SK-N-SH (cell line): ENCODE measurements at regions not wholly inside any gene's neighbourhood (a gene's known extent, or its start where the extent isn't known, plus 50 kb on each side); places are given as distances from the start of the nearest gene placed in this dataset.

Experiments used
- CTCF ChIP-seq: fragments of 200-600 bp; sonication (generic); IDR thresholded peaks from 2 replicates; pipeline ENCODE4 v1.6.1; 2017; ENCODE audit warnings: antibody characterized with exemption, mild to moderate bottlenecking, moderate library complexity
- ELF1 ChIP-seq: IDR thresholded peaks from 2 replicates; pipeline ENCODE4 v1.4.0; 2012
- EZH2phosphoT487 ChIP-seq: fragments of 200-600 bp; sonication (generic); IDR thresholded peaks from 2 replicates; pipeline ENCODE4 v1.6.1; 2017; ENCODE audit warnings: low read depth, mixed run types, mild to moderate bottlenecking, antibody characterized with exemption, moderate library complexity, borderline replicate concordance
- FOXJ3 ChIP-seq: sonication (generic); formaldehyde crosslinking; IDR thresholded peaks from 2 replicates; pipeline ENCODE4 v1.5.1; 2020; ENCODE audit warnings: mild to moderate bottlenecking, missing genetic modification reagents
- FOXM1 ChIP-seq: IDR thresholded peaks from 2 replicates; pipeline ENCODE4 v1.4.0; 2012; ENCODE audit warnings: low read depth, mild to moderate bottlenecking
- JUND ChIP-seq: IDR thresholded peaks from 2 replicates; pipeline ENCODE4 v1.4.0; 2012
- NFIC ChIP-seq: IDR thresholded peaks from 2 replicates; pipeline ENCODE4 v1.4.0; 2012; ENCODE audit warnings: borderline replicate concordance
- REST ChIP-seq: IDR thresholded peaks from 2 replicates; pipeline ENCODE4 v1.6.1; 2012; ENCODE audit warnings: mild to moderate bottlenecking, low read depth, low read length, moderate library complexity
- SMC3 ChIP-seq: IDR thresholded peaks from 2 replicates; pipeline ENCODE4 v1.6.1; 2012; ENCODE audit warnings: low read depth, low read length, improper control_type of control experiment
- YY1 ChIP-seq: IDR thresholded peaks from 2 replicates; pipeline ENCODE4 v1.4.0; 2012; ENCODE audit warnings: low read depth, mild to moderate bottlenecking
- ZBTB33 ChIP-seq: IDR thresholded peaks from 2 replicates; pipeline ENCODE4 v1.4.0; 2012; ENCODE audit warnings: low read depth, borderline replicate concordance

GRCh38 chr6:23245572-23245971 is 676.2 kb downstream of the HDGFL1 start:
- no peak for TF ChIP-seq CTCF
- no peak for TF ChIP-seq YY1
- TF ChIP-seq FOXJ3 = no peak
- no peak for TF ChIP-seq NFIC
- no peak for TF ChIP-seq JUND
- TF ChIP-seq ZBTB33 = no peak
- TF ChIP-seq ELF1 = no peak
- TF ChIP-seq EZH2phosphoT487 = no peak
- 0 out of 2 replicates have a peak, but pooled peaks have one; percentile 3 for TF ChIP-seq SMC3
- no peak for TF ChIP-seq FOXM1
- no peak for TF ChIP-seq REST
